K562 (cell line): ENCODE measurements at regions not wholly inside any gene's neighbourhood (a gene's known extent, or its start where the extent isn't known, plus 50 kb on each side); places are given as distances from the start of the nearest gene placed in this dataset.

Experiments
- ATAC-seq: fragments of 200-7000 bp; cut with Tn5 transposase; 3 replicates; pipeline ENCODE4 v1.9.1; 2020; ENCODE audit warnings: moderate library complexity
- BruUV-seq: library from RNA; stranded (reverse); fragments of 400-500 nt; replicated peaks from 2 replicates; lab custom pipeline; 2021; lab: Mats Ljungman, UMichigan
- CTCF ChIA-PET: fragments of 300-600 bp; formaldehyde crosslinking; extraction: SDS; loops from one replicate; lab custom pipeline; 2021; ENCODE audit warnings: low intra/inter-chr PET ratio; lab: Yijun Ruan, JAX
- POLR2A ChIA-PET: fragments of 300-600, 350-650 bp; sonication (Branson Sonifier 250); formaldehyde crosslinking; extraction: SDS; loops from one replicate; lab custom pipeline; 2021; ENCODE audit warnings: antibody characterized with exemption, inconsistent platforms; lab: Yijun Ruan, JAX
- DNase-seq, 4 experiments: peaks; one replicate each; pipeline versions ENCODE4 v3.0.0 to v3.0.0-alpha.2; 2011 to 2018; ENCODE audit warnings: low spot score in 3 of 4, mixed read lengths in 3 of 4; ENCODE audit errors: extremely low read depth in 1 of 4
- FAIRE-seq: peaks from 2 replicates; lab custom pipeline; 2011; peaks lifted over from hg19 to GRCh38; lab: Jason Lieb, UNC
- H2AFZ ChIP-seq: 2 replicates; pipeline ENCODE4 v1.6.0; 2011; ENCODE audit warnings: low read depth, low read length, control low read depth, inconsistent platforms
- H3K27ac ChIP-seq: fragments of 200-600 bp; 3 replicates; pipeline ENCODE4 v1.8.0; 2011; ENCODE audit warnings: low read depth, mild to moderate bottlenecking, control low read depth, inconsistent platforms, low read length, moderate library complexity, mixed read lengths; ENCODE audit errors: extremely low read depth
- H3K27me3 ChIP-seq, 2 experiments: fragments of 300-600 bp in 1 of 2; 2 replicates in 1 of 2; 3 replicates in 1 of 2; pipeline versions ENCODE4 v1.6.0 to v1.8.0; 2011; ENCODE audit warnings: inconsistent platforms in 2 of 2, low read length in 2 of 2, mild to moderate bottlenecking in 1 of 2, mixed read lengths in 1 of 2, moderate library complexity in 1 of 2; ENCODE audit not compliant: control insufficient read depth in 2 of 2, insufficient read depth in 2 of 2
- H3K36me3 ChIP-seq: fragments of 300-600 bp; 3 replicates; pipeline ENCODE4 v1.8.0; 2011; ENCODE audit warnings: mild to moderate bottlenecking, low read length, inconsistent platforms; ENCODE audit not compliant: control insufficient read depth, insufficient read depth
- H3K4me1 ChIP-seq, 2 experiments: fragments of 200-600 bp in 1 of 2; replicated peaks in 1 of 2; 2 replicates in 1 of 2; 3 replicates in 1 of 2; pipeline versions ENCODE4 v1.5.1 to v1.8.0; 2011; ENCODE audit warnings: inconsistent platforms in 2 of 2, low read length in 2 of 2, mild to moderate bottlenecking in 1 of 2, mixed read lengths in 1 of 2, moderate library complexity in 1 of 2; ENCODE audit not compliant: control insufficient read depth in 2 of 2, insufficient read depth in 2 of 2
- H3K4me2 ChIP-seq: 2 replicates; pipeline ENCODE4 v1.6.1; 2011; ENCODE audit warnings: low read length, control low read depth, inconsistent platforms, mixed read lengths; ENCODE audit not compliant: insufficient read depth
- H3K4me3 ChIP-seq: fragments of 200-600 bp; sonication (generic), shearing (Covaris generic); 2 replicates; pipeline ENCODE4 v1.5.1; 2016; ENCODE audit warnings: control low read depth, inconsistent platforms
- H3K79me2 ChIP-seq: fragments of 200-600 bp; 3 replicates; pipeline ENCODE4 v1.8.0; 2011; ENCODE audit warnings: low read length, inconsistent platforms; ENCODE audit not compliant: control insufficient read depth, insufficient read depth
- H3K9ac ChIP-seq, 2 experiments: 2 replicates each; pipeline versions ENCODE4 v1.6.0 to v1.6.1; 2011; ENCODE audit warnings: low read depth in 2 of 2, low read length in 2 of 2, control low read depth in 1 of 2, inconsistent platforms in 1 of 2, mild to moderate bottlenecking in 1 of 2, mixed read lengths in 1 of 2; ENCODE audit not compliant: insufficient read depth in 1 of 2
- H3K9me1 ChIP-seq: one replicate; pipeline ENCODE4 v1.6.0; 2011; ENCODE audit warnings: inconsistent platforms, mild to moderate bottlenecking, low read length, moderate library complexity; ENCODE audit not compliant: control insufficient read depth, insufficient read depth
- H3K9me3 ChIP-seq: replicated peaks from 2 replicates; pipeline ENCODE4 v1.5.1; 2011; ENCODE audit warnings: low read depth, low read length, inconsistent platforms; ENCODE audit not compliant: control insufficient read depth, insufficient read depth
- H4K20me1 ChIP-seq: replicated peaks from 2 replicates; pipeline ENCODE4 v1.6.1; 2011; ENCODE audit warnings: low read length, inconsistent platforms, mixed read lengths; ENCODE audit not compliant: control insufficient read depth, insufficient read depth
- DNMT1 ChIP-seq: fragments of 450-650 bp; IDR thresholded peaks from 2 replicates; pipeline ENCODE4 v1.6.1; 2016; ENCODE audit warnings: antibody characterized with exemption, mild to moderate bottlenecking
- ETV1 ChIP-seq: fragments of 450-650 bp; conservative IDR thresholded peaks from 2 replicates; pipeline ENCODE4 v1.6.1; 2016; ENCODE audit warnings: missing genetic modification characterization, control low read depth, low read depth, missing compliant biosample characterization
- GATA2 ChIP-seq: sonication (generic); formaldehyde crosslinking; IDR thresholded peaks from 2 replicates; pipeline ENCODE4 v1.4.0; 2020; ENCODE audit warnings: mild to moderate bottlenecking, missing genetic modification reagents
- HMG20B ChIP-seq: fragments of 250-450 bp; sonication (Bioruptor Pico); IDR thresholded peaks from 2 replicates; pipeline ENCODE4 v1.5.0; 2021; ENCODE audit warnings: mild to moderate bottlenecking
- LCOR ChIP-seq: sonication (generic); formaldehyde crosslinking; IDR thresholded peaks from 2 replicates; pipeline ENCODE4 v1.8.0; 2022; ENCODE audit warnings: mild to moderate bottlenecking, missing genetic modification reagents
- NCOA2 ChIP-seq, 2 experiments: fragments of 450-650 bp; IDR thresholded peaks; 2 replicates each; pipeline ENCODE4 v1.6.1; 2018; ENCODE audit warnings: mild to moderate bottlenecking in 2 of 2, moderate library complexity in 1 of 2; ENCODE audit not compliant: partially characterized antibody in 2 of 2
- POLR2AphosphoS5 ChIP-seq: IDR thresholded peaks from 2 replicates; pipeline ENCODE4 v1.6.1; 2011; ENCODE audit warnings: mild to moderate bottlenecking, low read depth, low read length, moderate library complexity; ENCODE audit not compliant: control insufficient read depth, insufficient read depth
- PURB ChIP-seq: sonication (generic); formaldehyde crosslinking; IDR thresholded peaks from 2 replicates; pipeline ENCODE4 v1.9.0; 2021; ENCODE audit warnings: low read depth, mild to moderate bottlenecking, missing genetic modification reagents
- STAT5A ChIP-seq: IDR thresholded peaks from 2 replicates; pipeline ENCODE4 v1.6.1; 2012; ENCODE audit warnings: low read length, inconsistent platforms, borderline replicate concordance
- ZNF274 ChIP-seq: IDR thresholded peaks from 2 replicates; pipeline ENCODE4 v1.6.1; 2011; ENCODE audit warnings: low read depth, mild to moderate bottlenecking, low read length, moderate library complexity, borderline replicate concordance
- ZNF311 ChIP-seq: fragments of 250-450 bp; sonication (Bioruptor Pico); IDR thresholded peaks from 2 replicates; pipeline ENCODE4 v1.4.0; 2020; ENCODE audit warnings: mild to moderate bottlenecking, moderate library complexity
- WGBS: fragments of 100-300 bp; shearing (Covaris generic); methylation state at CpG from one replicate; pipeline ENCODE4 v1.1.6; 2016; ENCODE audit warnings: low coverage, mixed read lengths; ENCODE audit not compliant: insufficient coverage; ENCODE audit errors: missing lambda C conversion rate; 5-methylcytosine and 5-hydroxymethylcytosine counted together
- in situ Hi-C: fragments of 300-500 bp; cut with MboI; formaldehyde crosslinking; loops from 4 replicates; pipeline ENCODE4 v1.15.0; 2018; ENCODE audit warnings: inconsistent platforms, mixed read lengths
- intact Hi-C: fragments of 100-400 bp; cut with micrococcal nuclease; formaldehyde crosslinking; loops from 2 replicates; pipeline ENCODE4 v1.14.2; 2022
- TF ChIP-seq, protein P1 (sequence below): sonication (generic); formaldehyde crosslinking; IDR thresholded peaks from 2 replicates; pipeline ENCODE4 v1.8.0; 2022; ENCODE audit warnings: missing genetic modification reagents, mild to moderate bottlenecking, borderline replicate concordance
- TF ChIP-seq, protein P2 (sequence below): fragments of 250-450 bp; sonication (Bioruptor Pico); IDR thresholded peaks from 2 replicates; pipeline ENCODE4 v1.4.0; 2020; ENCODE audit warnings: borderline replicate concordance

DNA sequence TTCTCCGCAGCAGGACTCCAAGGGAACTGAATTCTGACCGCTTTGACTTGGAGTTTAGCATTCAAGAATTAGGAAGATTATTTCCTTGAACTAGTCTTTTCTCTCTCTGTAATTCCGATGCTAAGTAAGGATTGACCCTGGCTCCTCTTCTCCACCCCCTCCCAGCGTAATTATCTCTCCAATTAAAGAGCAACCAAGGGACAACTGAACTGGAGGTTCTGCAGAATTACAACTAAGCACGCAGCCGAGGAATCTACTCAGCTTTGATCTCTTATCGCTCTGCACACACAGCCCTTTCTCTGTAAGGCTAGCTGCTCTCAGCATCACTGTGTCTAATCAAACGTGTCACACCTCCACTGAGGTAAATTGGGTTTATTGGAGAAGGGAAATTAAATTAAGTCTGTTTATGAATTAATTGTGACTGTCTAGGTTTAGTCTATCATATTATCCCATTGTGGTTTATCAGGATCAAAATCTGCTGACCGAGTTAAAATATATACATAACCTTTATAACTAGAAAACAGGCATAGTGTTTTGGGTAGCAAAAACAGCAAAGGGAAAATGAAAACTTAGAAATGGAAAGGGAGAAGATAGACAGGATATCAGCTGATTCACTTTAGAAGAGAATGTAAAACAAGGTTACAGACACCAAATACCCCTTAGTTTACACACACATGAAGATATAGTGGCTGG lies 241.3 kb upstream of the LARGE1 start:
- no peak overlapping the region for H3K9ac ChIP-seq
- no peaks in the 10 kb centered on the region for H3K4me1 ChIP-seq
- H3K79me2 ChIP-seq = no peaks in the 10 kb centered on the region
- H3K4me3 ChIP-seq = no peak overlapping the region
- no peaks in the 10 kb centered on the region for H3K9me3 ChIP-seq
- no peaks in the 10 kb centered on the region for H3K27me3 ChIP-seq
- TF ChIP-seq HMG20B (no peak), DNMT1 (no peak)
- TF ChIP-seq, protein P1, sequence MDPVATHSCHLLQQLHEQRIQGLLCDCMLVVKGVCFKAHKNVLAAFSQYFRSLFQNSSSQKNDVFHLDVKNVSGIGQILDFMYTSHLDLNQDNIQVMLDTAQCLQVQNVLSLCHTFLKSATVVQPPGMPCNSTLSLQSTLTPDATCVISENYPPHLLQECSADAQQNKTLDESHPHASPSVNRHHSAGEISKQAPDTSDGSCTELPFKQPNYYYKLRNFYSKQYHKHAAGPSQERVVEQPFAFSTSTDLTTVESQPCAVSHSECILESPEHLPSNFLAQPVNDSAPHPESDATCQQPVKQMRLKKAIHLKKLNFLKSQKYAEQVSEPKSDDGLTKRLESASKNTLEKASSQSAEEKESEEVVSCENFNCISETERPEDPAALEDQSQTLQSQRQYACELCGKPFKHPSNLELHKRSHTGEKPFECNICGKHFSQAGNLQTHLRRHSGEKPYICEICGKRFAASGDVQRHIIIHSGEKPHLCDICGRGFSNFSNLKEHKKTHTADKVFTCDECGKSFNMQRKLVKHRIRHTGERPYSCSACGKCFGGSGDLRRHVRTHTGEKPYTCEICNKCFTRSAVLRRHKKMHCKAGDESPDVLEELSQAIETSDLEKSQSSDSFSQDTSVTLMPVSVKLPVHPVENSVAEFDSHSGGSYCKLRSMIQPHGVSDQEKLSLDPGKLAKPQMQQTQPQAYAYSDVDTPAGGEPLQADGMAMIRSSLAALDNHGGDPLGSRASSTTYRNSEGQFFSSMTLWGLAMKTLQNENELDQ = no peak
- intact Hi-C loops = no loop called here
- BruUV-seq = no TSS peak
- no peak overlapping the region for H2AFZ ChIP-seq
- H3K9me1 ChIP-seq = no peaks in the 10 kb centered on the region
- in situ Hi-C loops = no loop called here
- CTCF ChIA-PET = no interaction called here
- H3K4me2 ChIP-seq = no peak overlapping the region
- POLR2A ChIA-PET = no interaction called here
- FAIRE-seq (no peak), DNase-seq (no peak), ATAC-seq (no peak)
- no peaks in the 10 kb centered on the region for H4K20me1 ChIP-seq
- no peak overlapping the region for H3K27ac ChIP-seq
- H3K36me3 ChIP-seq = no peaks in the 10 kb centered on the region
- WGBS = under 1% methylated on average over 6 of the region's 9 CpGs

DNA sequence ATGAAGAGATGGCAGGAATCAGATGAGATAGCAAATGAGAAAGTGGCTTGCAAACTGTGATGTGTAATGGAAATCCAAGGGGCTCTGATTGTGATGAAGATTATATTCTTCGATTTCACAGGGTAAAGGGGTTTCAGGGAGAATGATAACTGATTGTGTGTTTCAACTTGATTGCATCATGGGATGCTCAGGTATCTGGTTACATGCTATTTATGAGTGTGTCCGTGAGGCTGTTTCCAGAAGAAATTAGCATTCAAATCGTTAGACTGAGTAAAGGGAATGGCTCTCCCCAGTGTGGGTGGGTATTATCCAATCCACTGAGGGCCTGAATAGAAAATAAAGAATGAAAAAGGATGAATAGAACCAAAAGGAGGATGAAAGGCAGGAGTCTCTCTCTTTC lies 278.7 kb upstream of the LARGE1 start:
- 3% methylated on average over 3 of the region's 3 CpGs for WGBS
- H3K79me2 ChIP-seq = no peaks in the 10 kb centered on the region
- ATAC-seq = no peak
- no peaks in the 10 kb centered on the region for H3K9me1 ChIP-seq
- no peaks in the 10 kb centered on the region for H3K9me3 ChIP-seq
- no peaks in the 10 kb centered on the region for H3K4me1 ChIP-seq
- POLR2A ChIA-PET = no interaction called here
- no peak overlapping the region for H3K9ac ChIP-seq
- in situ Hi-C loops = no loop called here
- no peaks in the 10 kb centered on the region for H3K27me3 ChIP-seq
- no peak overlapping the region for H3K4me3 ChIP-seq
- CTCF ChIA-PET = no interaction called here
- H4K20me1 ChIP-seq = no peaks in the 10 kb centered on the region
- no peak overlapping the region for H2AFZ ChIP-seq
- H3K36me3 ChIP-seq = no peaks in the 10 kb centered on the region
- DNase-seq = no peak
- no TSS peak for BruUV-seq
- no peak overlapping the region for H3K4me2 ChIP-seq
- H3K27ac ChIP-seq = no peak overlapping the region
- TF ChIP-seq GATA2 (CRISPR knock-in tag) (no peak), STAT5A (no peak), ZNF274 (no peak), ETV1 (tag) (no peak), LCOR (CRISPR knock-in tag) (no peak), POLR2AphosphoS5 (no peak), NCOA2 (IDR thresholded peaks at IDR 0.05; ENCODE audit: partially characterized antibody in 2 of 2) (no peak), PURB (CRISPR knock-in tag) (no peak), ZNF311 (no peak)
- TF ChIP-seq, protein P2, sequence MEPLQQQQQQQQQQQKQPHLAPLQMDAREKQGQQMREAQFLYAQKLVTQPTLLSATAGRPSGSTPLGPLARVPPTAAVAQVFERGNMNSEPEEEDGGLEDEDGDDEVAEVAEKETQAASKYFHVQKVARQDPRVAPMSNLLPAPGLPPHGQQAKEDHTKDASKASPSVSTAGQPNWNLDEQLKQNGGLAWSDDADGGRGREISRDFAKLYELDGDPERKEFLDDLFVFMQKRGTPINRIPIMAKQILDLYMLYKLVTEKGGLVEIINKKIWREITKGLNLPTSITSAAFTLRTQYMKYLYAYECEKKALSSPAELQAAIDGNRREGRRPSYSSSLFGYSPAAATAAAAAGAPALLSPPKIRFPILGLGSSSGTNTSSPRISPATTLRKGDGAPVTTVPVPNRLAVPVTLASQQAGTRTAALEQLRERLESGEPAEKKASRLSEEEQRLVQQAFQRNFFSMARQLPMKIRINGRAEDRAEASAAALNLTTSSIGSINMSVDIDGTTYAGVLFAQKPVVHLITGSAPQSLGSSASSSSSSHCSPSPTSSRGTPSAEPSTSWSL = no peak
- intact Hi-C loops = no loop called here
- no peak for FAIRE-seq
